Amniotic stem cell (primary cell): ENCODE measurements at regions not wholly inside any gene's neighbourhood (a gene's known extent, or its start where the extent isn't known, plus 50 kb on each side); places are given as distances from the start of the nearest gene placed in this dataset.
"Not testable (repeated sequence)": the region's sequence is repeated elsewhere in the genome, so short reads cannot be mapped to it uniquely, and the experiment has no call there.

ENCODE experiments used
- DNase-seq: peaks from one replicate; lab custom pipeline; 2025; lab: John Stamatoyannopoulos, UW

DNA sequence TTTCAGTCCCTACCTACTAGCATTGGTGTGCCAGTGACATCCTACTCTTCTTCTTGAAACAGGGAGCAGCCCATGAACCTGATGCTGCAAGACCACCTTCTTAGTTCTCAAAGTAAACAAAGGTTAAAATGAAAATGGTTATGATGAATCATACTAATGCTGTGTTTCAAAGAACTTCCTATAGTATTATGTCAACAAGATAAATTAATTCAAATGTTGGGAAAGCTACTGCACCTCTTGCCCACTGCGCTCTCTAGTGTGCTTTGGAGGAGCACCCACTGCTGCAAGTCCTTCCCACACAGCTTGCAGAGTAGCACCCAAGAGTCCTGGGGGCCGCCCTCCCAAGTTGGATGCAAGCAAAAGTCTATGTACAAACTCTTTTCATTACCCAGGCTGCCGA, 81.1 kb downstream of the CD200R1L start:
- no peak for DNase-seq

- DNase-seq, result no peak
Measured at GRCh38 chr3:112763258-112763657, 83.4 kb downstream of the CD200R1L start.

- no peak for DNase-seq
Measured at GRCh38 chr3:112761062-112761638, 85.5 kb downstream of the CD200R1L start.

DNA sequence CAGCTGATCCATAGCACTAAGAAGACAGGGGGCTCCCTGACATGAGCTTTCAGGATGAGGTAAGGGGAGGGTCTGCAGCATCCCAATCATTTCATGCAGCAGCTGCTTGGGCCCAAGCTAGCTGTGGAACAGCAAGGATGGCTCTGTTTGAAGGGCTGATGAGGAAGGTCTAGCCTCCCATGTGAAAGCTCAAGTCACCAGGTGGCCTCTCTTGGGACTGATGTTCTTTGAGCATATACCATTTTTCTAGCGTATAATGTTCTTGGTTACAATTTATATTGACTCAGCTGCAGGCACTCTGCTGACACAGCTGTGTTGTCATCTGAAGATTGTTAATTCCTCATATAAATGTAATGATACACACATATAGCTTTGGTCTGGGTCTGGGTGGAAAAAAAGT, 87.0 kb downstream of the CD200R1L start:
- no peak for DNase-seq

GRCh38 chr3:112759210-112759609, 87.5 kb downstream of the CD200R1L start:
- DNase-seq, result no peak

DNA sequence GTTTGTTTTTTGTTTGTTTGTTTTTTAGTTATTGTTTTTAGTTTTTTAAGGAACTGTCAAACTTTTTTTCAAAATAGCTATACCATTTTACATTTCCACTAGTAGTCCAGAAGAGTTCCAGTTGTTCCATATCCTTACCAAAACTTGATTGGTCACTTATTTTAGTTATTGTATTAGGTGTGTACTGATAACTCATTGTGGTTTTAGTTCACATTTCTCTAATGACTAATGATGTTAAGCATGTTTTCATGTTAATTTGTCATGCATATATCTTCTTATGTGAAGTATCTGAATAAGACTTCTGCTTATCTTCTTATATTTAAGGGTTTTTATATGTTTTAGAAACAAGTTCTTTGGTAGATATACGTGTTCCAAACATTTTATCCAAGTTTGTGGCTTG, 89.5 kb downstream of the CD200R1L start:
- DNase-seq, result no peak

DNA sequence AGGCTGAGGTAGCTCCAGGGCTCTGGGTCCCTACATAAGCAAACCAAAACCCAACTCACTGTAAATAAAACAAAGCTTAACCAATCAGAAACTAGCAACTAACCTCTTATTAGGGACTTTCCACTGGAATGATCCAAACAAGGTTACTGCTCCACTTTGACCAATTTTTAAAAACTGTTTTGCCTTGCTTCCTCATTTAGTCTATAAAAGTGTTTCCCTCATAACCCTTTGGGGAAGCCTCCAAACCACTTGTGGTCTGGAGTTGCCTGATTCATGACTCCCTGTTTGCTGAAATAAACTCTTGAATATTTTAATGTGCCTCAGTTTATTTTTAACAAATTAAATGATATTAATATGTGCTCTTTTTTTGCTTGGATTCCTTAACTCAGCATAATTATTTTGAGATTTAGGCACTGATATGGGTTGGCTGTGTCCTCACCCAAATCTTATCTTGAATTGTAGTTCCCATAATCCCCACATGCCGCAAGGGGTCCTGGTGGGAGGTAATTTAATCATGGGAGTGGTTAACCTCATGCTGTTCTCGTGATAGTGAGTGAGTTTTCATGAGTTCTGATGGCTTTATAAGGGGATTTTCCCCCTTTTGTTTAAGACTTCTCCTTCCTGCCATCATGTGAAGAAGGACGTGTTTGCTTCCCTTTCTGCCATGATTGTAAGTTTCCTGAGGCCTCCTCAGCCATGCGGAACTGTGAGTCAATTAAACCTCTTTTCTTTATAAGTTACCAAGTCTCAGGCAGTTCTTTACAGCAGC, 90.6 kb downstream of the CD200R1L start:
- DNase-seq, result no peak

- DNase-seq, result not testable (repeated sequence)
Measured at GRCh38 chr3:112755046-112755445, 91.6 kb downstream of the CD200R1L start.

DNA sequence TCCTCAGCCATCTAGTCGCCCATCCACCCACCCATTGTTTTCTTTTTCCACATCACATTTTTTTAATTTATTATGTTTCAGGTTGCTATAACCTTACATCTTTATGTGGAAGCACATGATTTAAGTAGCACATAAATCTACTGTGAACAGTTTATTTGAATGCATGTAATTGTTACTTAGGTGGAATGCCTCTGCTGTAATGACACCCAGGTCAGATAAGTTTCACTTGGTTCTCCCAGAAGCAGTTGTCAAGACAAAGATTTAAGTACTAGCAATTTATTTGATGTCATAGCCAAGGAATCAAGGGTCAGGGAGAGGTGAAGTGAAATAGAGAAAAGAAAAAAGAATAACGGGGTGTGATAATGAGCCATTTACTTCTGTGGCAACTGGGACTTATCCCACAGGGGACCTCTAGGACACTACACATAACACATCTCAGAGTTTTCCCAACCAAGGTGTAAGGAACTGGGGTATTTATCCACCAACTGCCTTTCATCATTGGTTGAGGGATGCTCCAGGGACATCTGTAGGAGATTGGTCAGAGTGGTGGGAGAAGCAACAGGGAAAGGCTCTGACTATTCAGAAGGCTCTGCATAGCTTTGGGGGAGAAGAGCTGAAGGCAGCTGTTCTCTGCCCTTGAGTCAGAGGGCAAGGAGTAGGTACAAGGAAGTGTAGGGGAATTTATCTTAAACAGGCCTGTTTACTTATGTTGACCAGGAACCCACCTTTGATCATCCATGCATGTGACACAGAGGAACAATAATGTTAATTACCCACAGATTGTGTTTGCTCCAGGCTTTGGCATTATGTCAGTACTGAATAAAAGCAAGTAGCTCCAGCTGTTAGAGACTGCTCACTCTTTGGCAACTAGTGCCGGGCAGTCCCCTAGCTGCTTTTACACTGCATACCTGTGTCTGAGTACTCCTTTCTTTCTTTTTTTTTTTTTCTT, 94.8 kb downstream of the CD200R1L start:
- no peak for DNase-seq

- no peak for DNase-seq
Measured at GRCh38 chr3:112751061-112751460, 95.6 kb downstream of the CD200R1L start.

- no peak for DNase-seq
Measured at GRCh38 chr3:112747624-112748023, 99.0 kb downstream of the CD200R1L start.

DNA sequence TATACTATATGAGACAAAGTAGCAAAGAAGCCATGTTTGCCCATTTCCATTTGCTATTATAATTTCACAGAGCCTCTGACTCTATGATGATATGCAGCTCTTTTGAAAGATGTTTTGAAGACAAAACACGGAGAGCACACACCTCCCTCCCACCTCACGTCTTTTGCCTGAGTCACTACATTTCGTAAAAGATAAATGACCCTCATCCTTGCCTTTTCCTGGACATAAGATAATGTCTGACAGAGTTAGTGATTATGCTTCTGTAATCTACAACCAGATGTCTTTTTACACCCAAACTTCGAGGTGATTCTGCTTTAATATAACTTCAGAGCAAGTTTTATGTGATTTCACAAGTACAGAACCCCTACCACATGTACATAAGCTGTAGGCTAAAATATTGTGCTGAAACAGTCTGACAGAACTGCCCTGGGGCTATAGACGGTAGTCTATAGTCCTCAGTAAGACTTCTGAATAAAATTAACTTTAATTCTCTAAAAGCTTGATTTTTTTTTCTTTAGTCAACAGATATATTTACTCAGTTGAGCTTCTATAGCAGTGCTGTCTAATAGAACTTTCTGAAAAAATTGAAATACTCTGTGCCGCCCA, 99.9 kb downstream of the CD200R1L start:
- DNase-seq, result no peak

DNA sequence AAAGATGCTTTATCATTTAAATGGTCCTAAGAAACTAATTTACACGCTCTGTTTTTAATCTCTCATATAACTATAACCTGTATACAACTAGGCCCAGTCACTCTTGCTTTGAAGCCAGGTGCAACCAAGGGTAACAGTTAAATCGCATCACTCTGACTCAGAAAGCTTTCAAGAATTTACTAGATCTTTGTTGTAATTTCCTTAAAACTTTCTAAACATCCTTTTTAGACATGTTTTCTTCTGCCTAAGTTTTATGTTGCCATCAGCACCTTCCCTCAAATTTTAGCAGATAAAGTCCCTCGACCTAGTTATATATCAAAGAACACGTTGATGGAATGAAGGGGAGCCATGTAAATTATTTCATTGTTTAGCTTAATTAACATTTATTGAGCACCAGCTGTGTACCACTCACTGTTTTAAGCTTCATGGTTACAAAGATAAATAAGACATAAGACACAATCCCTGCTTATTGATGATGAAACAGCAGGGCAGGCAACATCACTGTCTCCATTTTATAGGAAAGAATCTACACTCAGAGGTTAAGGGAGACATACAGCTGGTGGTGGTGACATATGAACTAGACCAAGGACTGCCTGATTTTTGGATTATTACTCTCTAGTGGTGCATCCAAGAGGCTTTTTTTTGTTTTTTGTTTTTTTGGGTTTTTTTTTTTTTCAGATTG, 101.0 kb downstream of the CD200R1L start:
- no peak for DNase-seq

GRCh38 chr3:112744825-112745566, 101.7 kb downstream of the CD200R1L start:
- no peak for DNase-seq

DNA sequence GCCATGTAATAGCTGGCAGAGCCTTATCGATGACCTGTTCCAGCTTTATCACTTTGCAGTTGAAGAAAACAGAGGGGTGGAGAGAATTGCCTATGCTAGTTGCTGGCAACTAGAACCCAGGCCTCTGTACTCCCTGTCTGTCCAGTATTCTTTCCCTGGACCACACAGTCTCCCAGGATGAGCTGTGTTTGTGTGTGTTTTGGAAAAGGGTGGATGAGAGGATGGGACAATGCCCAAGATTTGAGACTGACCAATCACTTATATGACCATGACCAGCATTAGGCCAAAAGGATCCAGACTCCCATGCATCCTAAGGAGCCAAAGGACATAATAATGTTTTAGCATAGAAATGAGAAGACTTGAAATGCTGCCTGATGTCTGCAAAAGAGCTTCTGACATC, 102.6 kb downstream of the CD200R1L start:
- DNase-seq, result no peak

DNA sequence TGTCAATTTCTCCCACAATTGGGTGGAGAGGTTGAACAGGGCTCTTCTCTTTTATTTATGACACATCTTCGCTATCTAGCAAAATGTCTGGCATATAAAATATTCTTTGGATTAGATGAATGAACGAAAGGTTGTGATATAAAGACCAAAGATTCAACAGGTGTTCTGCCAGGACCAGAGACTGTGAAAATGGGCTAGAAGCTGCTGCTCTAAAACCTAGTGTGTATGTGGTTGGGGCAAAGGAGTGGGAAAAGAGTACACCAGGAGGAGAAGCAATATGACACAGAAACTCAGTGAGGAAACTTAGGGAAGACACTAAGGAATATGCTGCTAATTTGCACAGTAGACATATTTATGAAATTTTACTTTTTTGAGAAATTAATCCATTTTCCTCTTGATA, 102.0 kb upstream of the CCDC80 start:
- DNase-seq, result no peak

- no peak for DNase-seq
Measured at GRCh38 chr3:112741983-112742382, 101.0 kb upstream of the CCDC80 start.

- DNase-seq, result no peak
Measured at GRCh38 chr3:112740835-112741234, 99.9 kb upstream of the CCDC80 start.

DNA sequence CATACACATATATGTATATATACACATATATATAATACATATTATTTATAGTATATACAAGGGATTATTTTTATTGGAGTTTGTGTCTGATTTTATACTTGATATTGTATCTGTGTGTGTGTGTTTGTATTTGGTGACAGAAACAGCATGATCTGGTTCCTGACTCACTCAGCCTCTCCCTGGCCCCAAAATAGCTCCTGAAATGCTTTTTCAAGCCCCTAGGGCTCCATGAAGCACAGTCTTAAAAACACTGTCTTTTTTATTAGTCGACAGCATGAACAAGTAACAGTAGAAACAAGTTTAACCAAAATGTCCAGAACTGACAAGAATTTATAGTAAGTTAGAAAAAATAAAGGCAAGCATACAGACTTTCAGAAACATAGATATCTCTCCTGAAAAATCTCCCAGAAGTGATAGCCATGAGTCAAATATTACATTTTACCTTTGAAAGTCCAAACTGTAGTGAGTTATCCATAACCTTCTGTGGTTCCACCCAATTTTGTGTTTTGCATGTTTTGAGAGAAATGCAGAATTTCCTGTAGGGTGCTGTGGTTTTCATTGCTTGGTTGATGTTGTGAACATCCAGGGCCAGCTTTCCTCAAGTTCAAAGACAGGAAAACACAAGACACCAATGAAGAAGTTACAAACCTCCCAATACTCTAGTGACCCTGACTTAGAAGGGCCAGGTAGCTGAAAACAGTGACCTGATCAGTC, 98.5 kb upstream of the CCDC80 start:
- no peak for DNase-seq

GRCh38 chr3:112738366-112738765, 97.4 kb upstream of the CCDC80 start:
- no peak for DNase-seq
